Lung (tissue), 11 donors: ENCODE measurements at regions not wholly inside any gene's neighbourhood (a gene's known extent, or its start where the extent isn't known, plus 50 kb on each side); places are given as distances from the start of the nearest gene placed in this dataset.

Experiments
- ATAC-seq: fragments of 200-7000 bp; cut with Tn5 transposase; one replicate; pipeline ENCODE4 v1.9.1; 2020; ENCODE audit warnings: moderate number of reproducible peaks; ENCODE audit not compliant: insufficient read depth, low FRiP score
- DNase-seq, 3 donors: peaks; one replicate each; pipeline ENCODE4 v3.0.0-alpha.2; 2013 to 2017
- H3K27ac ChIP-seq, 2 donors: one replicate each; pipeline ENCODE4 v1.5.1; 2013; ENCODE audit warnings: mild to moderate bottlenecking in 2 of 2, moderate library complexity in 2 of 2, control low read depth in 1 of 2, inconsistent platforms in 1 of 2, low read depth in 1 of 2, low read length in 1 of 2
- H3K27me3 ChIP-seq, 3 donors: one replicate each; pipeline ENCODE4 v1.5.1; 2013; ENCODE audit warnings: low read length in 2 of 3; ENCODE audit not compliant: control insufficient read depth in 3 of 3, insufficient read depth in 3 of 3
- H3K36me3 ChIP-seq, 4 donors: one replicate each; pipeline ENCODE4 v1.5.1; 2013; ENCODE audit warnings: low read length in 4 of 4, mild to moderate bottlenecking in 1 of 4, moderate library complexity in 1 of 4; ENCODE audit not compliant: control insufficient read depth in 4 of 4, insufficient read depth in 4 of 4
- H3K4me1 ChIP-seq, 5 donors: one replicate each; pipeline ENCODE4 v1.5.1; 2013; ENCODE audit warnings: low read length in 5 of 5, mild to moderate bottlenecking in 2 of 5, moderate library complexity in 1 of 5; ENCODE audit not compliant: control insufficient read depth in 5 of 5, insufficient read depth in 5 of 5
- H3K4me3 ChIP-seq: one replicate; pipeline ENCODE4 v1.5.1; 2013; ENCODE audit warnings: mild to moderate bottlenecking, control low read depth, moderate library complexity
- H3K9ac ChIP-seq, 2 donors: one replicate each; pipeline ENCODE4 v1.5.1; 2013; ENCODE audit warnings: low read length in 2 of 2, control low read depth in 1 of 2; ENCODE audit not compliant: insufficient read depth in 1 of 2
- H3K9me3 ChIP-seq, 4 donors: one replicate each; pipeline ENCODE4 v1.5.1; 2013; ENCODE audit warnings: low read length in 3 of 4, mild to moderate bottlenecking in 1 of 4, moderate library complexity in 1 of 4; ENCODE audit not compliant: control insufficient read depth in 4 of 4, insufficient read depth in 3 of 4
- CTCF ChIP-seq: IDR thresholded peaks from 2 replicates; pipeline ENCODE4 v1.5.1; 2012; ENCODE audit warnings: mild to moderate bottlenecking; ENCODE audit errors: control extremely low read depth, extremely low read depth
- WGBS, 2 donors: extraction: QIAGEN DNeasy Blood & Tissue Kit; methylation state at CpG; one replicate each; pipeline ENCODE4 v1.1.7; 2013; 5-methylcytosine and 5-hydroxymethylcytosine counted together
- donor health status: control.
- donor health status: control.
- donor health status: Bipolar disorder and iron deficiency.
- donor health status: healthy.
- donor health status: DM: yes; HTN: yes; CAD: no.

GRCh38 chr13:40478775-40479174 is 187.7 kb downstream of the FOXO1 start:
- DNase-seq (no peak), ATAC-seq (no peak)
- H3K9me3 ChIP-seq: peaks cover 0 to 3% (median 0%) of the 10 kb centered on the region in 4 donors
- H3K9ac ChIP-seq: no peak overlapping the region
- H3K36me3 ChIP-seq: no peaks in the 10 kb centered on the region
- H3K4me1 ChIP-seq: peaks cover 3 to 18% (median 8%) of the 10 kb centered on the region in 5 donors
- H3K4me3 ChIP-seq: no peak overlapping the region
- TF ChIP-seq CTCF: no peak
- H3K27me3 ChIP-seq: no peaks in the 10 kb centered on the region
- no peak overlapping the region for H3K27ac ChIP-seq
- 83 to 84% methylated on average over 7 of the region's 7 CpGs for WGBS, 2 donors

- DNase-seq: peak; percentile 7 to 50 (median 29)
These were observed 187.1 kb downstream of the FOXO1 start for GRCh38 chr13:40479196-40479845.

GRCh38 chr13:40480012-40480914 is 186.2 kb downstream of the FOXO1 start:
- peak overlapping the region in 1 of 2 donors; percentile 28 for H3K27ac ChIP-seq
- peaks cover 3 to 18% (median 8%) of the 10 kb centered on the region in 5 donors for H3K4me1 ChIP-seq
- no peak overlapping the region for H3K4me3 ChIP-seq
- peak in 2 of 3 donors; percentile 10 to 26 for DNase-seq
- no peak overlapping the region for H3K9ac ChIP-seq
- peaks cover 0 to 3% (median 0%) of the 10 kb centered on the region in 4 donors for H3K9me3 ChIP-seq
- WGBS, 2 donors: 55 to 70% methylated on average over 19 of the region's 19 CpGs
- H3K36me3 ChIP-seq: no peaks in the 10 kb centered on the region
- ATAC-seq: no peak
- no peak for TF ChIP-seq CTCF
- H3K27me3 ChIP-seq: no peaks in the 10 kb centered on the region

More at GRCh38 chr13:40479196-40479845, 187.1 kb downstream of the FOXO1 start:
- Histone ChIP-seq H3K9ac (no peak overlapping the region), H3K27ac (no peak overlapping the region), H3K4me3 (no peak overlapping the region), H3K27me3 (no peaks in the 10 kb centered on the region), H3K36me3 (no peaks in the 10 kb centered on the region), H3K4me1 (peaks cover 3 to 18% (median 8%) of the 10 kb centered on the region in 5 donors), H3K9me3 (peaks cover 0 to 3% (median 0%) of the 10 kb centered on the region in 4 donors)
- no peak for ATAC-seq
- 90 to 93% methylated on average over 28 of the region's 28 CpGs for WGBS, 2 donors
- TF ChIP-seq CTCF: no peak
